ENCODE measurements at regions not wholly inside any gene's neighbourhood (a gene's known extent, or its start where the extent isn't known, plus 50 kb on each side); places are given as distances from the start of the nearest gene placed in this dataset.

DNA sequence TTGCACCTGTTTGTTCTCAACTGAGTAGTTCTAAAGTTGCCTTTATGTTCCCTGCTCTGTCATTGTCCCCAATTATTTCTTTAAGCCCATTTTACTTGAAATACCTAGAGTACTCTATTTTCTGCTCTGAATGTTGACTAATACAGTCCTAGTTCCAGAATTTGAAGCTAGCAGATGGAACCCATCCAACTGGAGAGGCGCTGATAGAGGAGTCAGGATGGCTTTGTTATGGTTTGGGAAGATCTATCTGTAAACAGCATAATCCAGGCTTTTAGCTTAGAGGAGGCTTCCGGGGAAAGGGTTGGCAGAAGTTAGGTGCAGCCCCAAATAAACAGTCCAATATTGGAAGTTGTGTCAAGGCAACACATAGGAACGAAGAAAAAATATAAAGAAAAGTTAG is 927.7 kb downstream of the TFAP2A start:
- TF ChIP-seq, protein P1, sequence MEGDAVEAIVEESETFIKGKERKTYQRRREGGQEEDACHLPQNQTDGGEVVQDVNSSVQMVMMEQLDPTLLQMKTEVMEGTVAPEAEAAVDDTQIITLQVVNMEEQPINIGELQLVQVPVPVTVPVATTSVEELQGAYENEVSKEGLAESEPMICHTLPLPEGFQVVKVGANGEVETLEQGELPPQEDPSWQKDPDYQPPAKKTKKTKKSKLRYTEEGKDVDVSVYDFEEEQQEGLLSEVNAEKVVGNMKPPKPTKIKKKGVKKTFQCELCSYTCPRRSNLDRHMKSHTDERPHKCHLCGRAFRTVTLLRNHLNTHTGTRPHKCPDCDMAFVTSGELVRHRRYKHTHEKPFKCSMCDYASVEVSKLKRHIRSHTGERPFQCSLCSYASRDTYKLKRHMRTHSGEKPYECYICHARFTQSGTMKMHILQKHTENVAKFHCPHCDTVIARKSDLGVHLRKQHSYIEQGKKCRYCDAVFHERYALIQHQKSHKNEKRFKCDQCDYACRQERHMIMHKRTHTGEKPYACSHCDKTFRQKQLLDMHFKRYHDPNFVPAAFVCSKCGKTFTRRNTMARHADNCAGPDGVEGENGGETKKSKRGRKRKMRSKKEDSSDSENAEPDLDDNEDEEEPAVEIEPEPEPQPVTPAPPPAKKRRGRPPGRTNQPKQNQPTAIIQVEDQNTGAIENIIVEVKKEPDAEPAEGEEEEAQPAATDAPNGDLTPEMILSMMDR (IDR thresholded peaks at IDR 0.05), result no peak
- Mint-ChIP-seq H3K27me3 (ENCODE audit: insufficient read depth) (no peaks in the 10 kb centered on the region; the same call in 1 of the 2 replicates), H3K27ac (no peak overlapping the region), H3K4me3 (no peak overlapping the region), H3K4me1 (ENCODE audit: low read depth) (peaks cover 41% of the 10 kb centered on the region), H3K9me3 (no peaks in the 10 kb centered on the region), H3K36me3 (ENCODE audit: low read depth) (no peaks in the 10 kb centered on the region)
- peak; percentile 21 for DNase-seq

DNA sequence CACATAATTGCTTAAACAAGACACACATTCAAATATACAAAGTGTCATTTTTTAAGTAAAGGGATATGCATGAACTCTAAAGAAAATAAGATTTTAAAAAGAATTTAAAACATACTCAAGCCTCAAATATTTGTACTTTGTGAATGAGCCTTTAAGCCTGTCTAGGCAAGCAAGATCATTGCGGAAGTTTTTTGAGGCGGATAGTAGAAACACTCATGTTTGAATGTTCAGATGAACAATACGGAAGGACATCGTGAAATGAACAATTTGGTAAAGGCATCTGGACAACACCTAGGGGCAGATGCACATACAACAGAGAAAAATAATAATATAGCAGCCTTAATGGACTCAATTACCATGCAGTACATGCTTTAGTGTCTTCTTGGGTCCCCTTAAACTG is 928.9 kb downstream of the TFAP2A start:
- Mint-ChIP-seq H3K36me3 (ENCODE audit: low read depth) (no peaks in the 10 kb centered on the region), H3K4me3 (no peak overlapping the region), H3K27me3 (ENCODE audit: insufficient read depth) (no peaks in the 10 kb centered on the region; the same call in 1 of the 2 replicates), H3K4me1 (ENCODE audit: low read depth) (peaks cover 52% of the 10 kb centered on the region), H3K27ac (no peak overlapping the region), H3K9me3 (no peaks in the 10 kb centered on the region)
- DNase-seq, result no peak
- TF ChIP-seq, protein P1 (IDR thresholded peaks at IDR 0.05), result no peak

DNA sequence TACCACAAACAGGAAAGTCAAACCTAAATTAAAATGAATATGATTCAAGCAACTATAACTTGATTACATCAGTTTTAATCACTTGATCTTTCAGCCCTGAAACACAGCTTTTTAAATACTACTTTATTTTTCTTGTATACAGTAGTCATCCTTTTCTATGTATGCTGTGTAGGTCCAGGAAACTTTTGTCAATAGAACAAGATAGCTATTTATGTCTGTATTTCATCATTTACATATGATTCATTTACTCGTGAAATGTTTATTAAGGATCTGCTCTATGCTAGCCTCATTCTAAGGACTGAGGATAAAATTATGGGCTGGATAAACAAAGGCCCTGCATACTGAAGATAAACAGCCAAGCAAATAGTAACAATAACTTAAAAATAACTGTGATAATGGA is 930.2 kb downstream of the TFAP2A start:
- Mint-ChIP-seq H3K36me3 (ENCODE audit: low read depth) (peaks cover 4% of the 10 kb centered on the region; the same call in 1 of the 2 replicates), H3K27ac (peak overlapping the region; percentile 12), H3K27me3 (ENCODE audit: insufficient read depth) (no peaks in the 10 kb centered on the region; the same call in 1 of the 2 replicates), H3K4me3 (0 out of 2 replicates have a peak overlapping the region, but pooled peaks have one; percentile 0), H3K4me1 (ENCODE audit: low read depth) (peaks cover 61% of the 10 kb centered on the region), H3K9me3 (no peaks in the 10 kb centered on the region)
- TF ChIP-seq, protein P1 (IDR thresholded peaks at IDR 0.05), result no peak
- no peak for DNase-seq

DNA sequence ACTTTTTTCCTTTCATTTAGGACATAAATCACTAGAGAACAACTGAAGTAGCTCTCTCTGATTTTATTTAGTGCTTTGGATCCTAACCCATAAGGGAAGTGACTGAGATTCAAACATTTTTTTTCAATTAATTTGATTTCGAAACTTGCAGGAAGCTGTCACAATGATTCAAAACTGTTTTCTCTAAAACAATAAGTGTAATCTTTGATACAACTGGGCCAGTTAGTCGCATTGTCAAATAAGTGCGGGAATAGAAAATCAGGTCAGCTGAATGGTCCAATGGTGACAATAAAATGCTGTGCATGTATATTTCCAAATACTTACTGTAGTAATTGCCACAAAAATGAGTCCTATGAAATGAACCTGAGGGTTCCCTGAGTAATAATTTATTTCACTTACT is 930.8 kb downstream of the TFAP2A start:
- Mint-ChIP-seq H3K36me3 (ENCODE audit: low read depth) (peaks cover 10% of the 10 kb centered on the region; the same call in 1 of the 2 replicates), H3K9me3 (no peaks in the 10 kb centered on the region), H3K4me1 (ENCODE audit: low read depth) (peaks cover 61% of the 10 kb centered on the region), H3K27ac (peak overlapping the region; percentile 12), H3K27me3 (ENCODE audit: insufficient read depth) (no peaks in the 10 kb centered on the region; the same call in 1 of the 2 replicates), H3K4me3 (peak overlapping the region; percentile 25; the same call in 1 of the 2 replicates)
- no peak for DNase-seq
- TF ChIP-seq, protein P1 (IDR thresholded peaks at IDR 0.05), result no peak

DNA sequence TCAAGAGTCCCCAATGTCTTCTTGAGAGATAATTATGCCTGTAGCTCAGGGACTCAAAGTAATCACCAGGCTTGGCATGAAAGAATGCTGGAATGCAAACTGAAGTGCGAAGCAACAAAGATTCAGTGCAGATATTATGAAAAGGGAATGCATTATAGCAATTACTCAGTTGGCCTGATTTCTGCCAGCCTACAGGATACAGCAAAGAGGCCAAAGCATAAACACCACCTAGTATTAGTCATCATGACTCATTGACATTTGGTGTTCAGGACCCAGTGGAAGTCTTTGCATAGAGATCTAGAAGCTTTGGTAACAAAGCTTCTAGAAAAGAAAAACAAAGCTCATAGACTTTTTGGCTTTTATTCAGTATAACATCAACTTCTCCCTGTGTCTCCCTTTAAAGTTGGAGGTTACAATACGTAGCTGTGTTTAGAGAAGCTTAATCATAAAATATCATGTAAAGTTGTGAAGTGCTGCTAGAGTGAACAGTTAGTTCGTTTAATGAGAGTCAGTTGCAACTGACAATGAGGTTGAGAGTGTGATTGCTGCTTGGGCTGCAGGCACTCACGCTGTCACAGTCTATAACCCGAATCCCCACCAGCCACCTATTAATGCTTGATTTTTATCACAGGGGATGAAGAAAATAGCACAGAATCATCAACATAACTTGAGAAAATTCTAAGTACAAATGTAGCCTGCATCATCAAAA is 932.7 kb downstream of the TFAP2A start:
- peak; percentile 97 for DNase-seq
- Mint-ChIP-seq H3K9me3 (no peaks in the 10 kb centered on the region), H3K4me3 (peak overlapping the region; percentile 67), H3K27ac (peak overlapping the region; percentile 83), H3K36me3 (ENCODE audit: low read depth) (peaks cover 10% of the 10 kb centered on the region; the same call in 1 of the 2 replicates), H3K4me1 (ENCODE audit: low read depth) (peaks cover 57% of the 10 kb centered on the region), H3K27me3 (ENCODE audit: insufficient read depth) (no peaks in the 10 kb centered on the region)
- TF ChIP-seq, protein P1 (IDR thresholded peaks at IDR 0.05), result no peak

Data from HFFc6 (cell line).